Ovary (tissue), 7 donors: ENCODE measurements at regions not wholly inside any gene's neighbourhood (a gene's known extent, or its start where the extent isn't known, plus 50 kb on each side); places are given as distances from the start of the nearest gene placed in this dataset.

Source experiments
- DNase-seq, 5 donors: peaks; one replicate each; pipeline ENCODE4 v3.0.0-alpha.2; 2019 to 2020
- H3K27ac ChIP-seq, 2 donors: fragments of 200-600 bp; one replicate each; pipeline versions ENCODE4 v1.5.1 to v1.8.0; 2019 to 2022
- H3K27me3 ChIP-seq: fragments of 200-600 bp; one replicate; pipeline ENCODE4 v1.8.0; 2022
- H3K36me3 ChIP-seq: fragments of 200-600 bp; sonication (generic); one replicate; pipeline ENCODE4 v1.5.1; 2019
- H3K4me1 ChIP-seq: one replicate; pipeline ENCODE4 v1.8.1; 2013; ENCODE audit warnings: mild to moderate bottlenecking, moderate library complexity; ENCODE audit not compliant: insufficient read depth
- H3K4me3 ChIP-seq: fragments of 200-600 bp; sonication (generic); one replicate; pipeline ENCODE4 v1.5.1; 2017
- H3K9me3 ChIP-seq, 2 donors: fragments of 200-600 bp in 1 of 2; sonication (generic) in 1 of 2; one replicate each; pipeline versions ENCODE4 v1.5.1 to v1.8.1; 2013 to 2019; ENCODE audit warnings: mild to moderate bottlenecking in 1 of 2, moderate library complexity in 1 of 2
- CTCF ChIP-seq, 3 donors: fragments of 450-650 bp in 2 of 3; fragments of 200-600 bp in 1 of 3; IDR thresholded peaks; one replicate each; pipeline versions ENCODE4 v1.5.1 to v1.8.0; 2016 to 2022; ENCODE audit warnings: antibody characterized with exemption in 3 of 3, mild to moderate bottlenecking in 1 of 3
- EP300 ChIP-seq: sonication (generic); formaldehyde crosslinking; IDR thresholded peaks from one replicate; pipeline ENCODE4 v1.6.1; 2017; ENCODE audit warnings: antibody characterized with exemption
- POLR2A ChIP-seq: fragments of 450-650 bp; IDR thresholded peaks from one replicate; pipeline ENCODE4 v1.6.1; 2017; ENCODE audit warnings: antibody characterized with exemption, mild to moderate bottlenecking, moderate library complexity
- WGBS, 3 donors: extraction: QIAGEN DNeasy Blood & Tissue Kit in 1 of 3; methylation state at CpG; one replicate each; pipeline versions ENCODE4 v1.1.5 to v1.1.7; 2013 to 2017; 5-methylcytosine and 5-hydroxymethylcytosine counted together
- intact Hi-C, 4 donors: fragments of 100-400 bp; cut with DNase I; formaldehyde crosslinking; loops; one replicate each; pipeline versions ENCODE4 v1.11.0 to v1.15.1; 2022 to 2023
- donor health status: DM: no; HTN: no; CAD: no; lungs with moderate emphysema.
- donor health status: DM: no; HTN: no; CAD: no.
- donor health status: Bipolar disorder and iron deficiency.
- donor health status: DM: no; HTN: no; CAD: no.
- donor health status: DM: yes; HTN: yes; CAD: no.

- intact Hi-C loops, result no loop called here
- WGBS, 3 donors, result 87 to 89% (median 88%) methylated on average over 3 of the region's 3 CpGs
- H3K9me3 ChIP-seq, result no peaks in the 10 kb centered on the region
- no peaks in the 10 kb centered on the region for H3K36me3 ChIP-seq
- no peak for DNase-seq
- no peak for TF ChIP-seq CTCF (IDR thresholded peaks at IDR 0.05)
- TF ChIP-seq EP300, result no peak
- no peak for TF ChIP-seq POLR2A
- no peaks in the 10 kb centered on the region for H3K27me3 ChIP-seq
- no peak overlapping the region for H3K27ac ChIP-seq
- H3K4me3 ChIP-seq, result no peak overlapping the region
- no peaks in the 10 kb centered on the region for H3K4me1 ChIP-seq
These were observed 506.2 kb upstream of the ZWINT start for GRCh38 chr10:56867236-56867635.

DNA sequence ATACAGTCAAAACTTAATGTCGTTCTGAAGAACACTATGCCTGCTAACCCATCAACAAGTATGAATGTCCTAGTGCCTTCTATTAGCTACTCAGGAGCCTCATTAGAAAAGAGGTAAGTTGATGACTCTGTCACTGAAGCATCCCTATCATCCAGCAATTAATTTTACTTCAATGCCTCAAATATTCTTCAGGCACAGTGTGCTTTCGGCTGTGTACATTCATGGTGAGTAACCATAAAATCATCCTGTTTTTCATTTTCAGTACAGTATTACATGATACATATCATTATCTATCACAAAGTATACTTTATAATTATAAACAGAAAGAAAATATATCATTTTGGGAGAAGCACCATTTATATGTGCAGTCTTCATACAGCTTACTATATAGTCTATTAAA is 495.5 kb upstream of the ZWINT start:
- H3K27ac ChIP-seq, result no peak overlapping the region
- intact Hi-C loops, result no loop called here
- no peaks in the 10 kb centered on the region for H3K36me3 ChIP-seq

DNA sequence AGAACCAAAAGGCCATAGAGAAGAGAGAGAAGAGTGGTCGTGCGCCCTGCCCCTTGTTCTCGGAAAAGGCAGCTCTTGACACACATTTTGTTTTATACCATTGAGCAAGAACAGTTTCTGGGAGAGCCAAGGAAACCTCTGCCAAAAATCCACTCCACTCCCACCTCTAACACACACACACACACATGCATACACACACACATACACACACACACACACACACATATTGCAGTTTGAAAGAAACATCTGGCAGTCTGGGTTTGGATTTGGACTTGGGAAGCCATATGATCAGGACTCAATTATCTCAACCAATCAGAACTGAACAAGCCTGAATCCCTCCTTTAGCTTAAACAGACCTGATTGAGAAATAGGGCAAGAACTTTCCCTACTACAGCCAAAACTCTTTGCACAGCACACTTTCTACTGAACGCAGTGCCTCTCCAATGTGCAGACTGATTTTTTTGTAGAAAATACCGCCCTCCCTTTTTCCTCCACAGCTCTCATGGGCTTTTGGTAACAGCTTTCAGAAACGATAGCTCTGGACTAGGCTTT is 484.0 kb upstream of the ZWINT start:
- WGBS, 3 donors, result 75 to 85% (median 82%) methylated on average over 6 of the region's 6 CpGs
- H3K27me3 ChIP-seq, result no peaks in the 10 kb centered on the region
- no peaks in the 10 kb centered on the region for H3K36me3 ChIP-seq
- no peak overlapping the region for H3K27ac ChIP-seq
- H3K4me3 ChIP-seq, result no peak overlapping the region
- TF ChIP-seq CTCF (IDR thresholded peaks at IDR 0.05) (no peak), EP300 (no peak), POLR2A (no peak)
- no peaks in the 10 kb centered on the region for H3K4me1 ChIP-seq
- intact Hi-C loops, result no loop called here
- H3K9me3 ChIP-seq, result no peaks in the 10 kb centered on the region
- DNase-seq, result no peak

More for the DNA sequence above, 495.5 kb upstream of the ZWINT start:
- 68 to 76% (median 74%) methylated on average over 2 of the region's 2 CpGs for WGBS, 3 donors
- Histone ChIP-seq H3K9me3 (no peaks in the 10 kb centered on the region), H3K27me3 (no peaks in the 10 kb centered on the region), H3K4me1 (no peaks in the 10 kb centered on the region), H3K4me3 (no peak overlapping the region)
- DNase-seq, result no peak
- TF ChIP-seq CTCF (IDR thresholded peaks at IDR 0.05), result no peak
- TF ChIP-seq EP300, result no peak
- TF ChIP-seq POLR2A, result no peak

GRCh38 chr10:56836659-56837058 is 475.6 kb upstream of the ZWINT start:
- Histone ChIP-seq H3K4me3 (no peak overlapping the region), H3K9me3 (no peaks in the 10 kb centered on the region), H3K36me3 (no peaks in the 10 kb centered on the region), H3K27me3 (no peaks in the 10 kb centered on the region), H3K27ac (no peak overlapping the region), H3K4me1 (no peaks in the 10 kb centered on the region)
- no peak for TF ChIP-seq EP300
- TF ChIP-seq CTCF (IDR thresholded peaks at IDR 0.05), result no peak
- no peak for TF ChIP-seq POLR2A
- intact Hi-C loops, result no loop called here
- no peak for DNase-seq
